Transverse colon (tissue), 4 donors: ENCODE measurements at regions not wholly inside any gene's neighbourhood (a gene's known extent, or its start where the extent isn't known, plus 50 kb on each side); places are given as distances from the start of the nearest gene placed in this dataset.

Experiments
- CTCF ChIP-seq, 5 experiments: fragments of 200-600 bp in 3 of 5; fragments of 450-650 bp in 2 of 5; sonication (generic) in 3 of 5; IDR thresholded peaks; 1 replicate in 2 of 5; 2 replicates in 3 of 5; pipeline ENCODE4 v1.5.1; 2016 to 2017; ENCODE audit warnings: antibody characterized with exemption in 5 of 5, inconsistent platforms in 3 of 5, mild to moderate bottlenecking in 2 of 5, moderate library complexity in 1 of 5
- EP300 ChIP-seq: sonication (generic); formaldehyde crosslinking; IDR thresholded peaks from one replicate; pipeline ENCODE4 v1.6.1; 2017; ENCODE audit warnings: antibody characterized with exemption, low read depth
- POLR2A ChIP-seq: fragments of 450-650 bp; IDR thresholded peaks from one replicate; pipeline ENCODE4 v1.6.1; 2016; ENCODE audit warnings: antibody characterized with exemption, mild to moderate bottlenecking, moderate library complexity
- POLR2AphosphoS5 ChIP-seq, 3 donors: sonication (generic); formaldehyde crosslinking; IDR thresholded peaks; one replicate each; pipeline ENCODE4 v1.6.1; 2016; ENCODE audit warnings: antibody characterized with exemption in 3 of 3

DNA sequence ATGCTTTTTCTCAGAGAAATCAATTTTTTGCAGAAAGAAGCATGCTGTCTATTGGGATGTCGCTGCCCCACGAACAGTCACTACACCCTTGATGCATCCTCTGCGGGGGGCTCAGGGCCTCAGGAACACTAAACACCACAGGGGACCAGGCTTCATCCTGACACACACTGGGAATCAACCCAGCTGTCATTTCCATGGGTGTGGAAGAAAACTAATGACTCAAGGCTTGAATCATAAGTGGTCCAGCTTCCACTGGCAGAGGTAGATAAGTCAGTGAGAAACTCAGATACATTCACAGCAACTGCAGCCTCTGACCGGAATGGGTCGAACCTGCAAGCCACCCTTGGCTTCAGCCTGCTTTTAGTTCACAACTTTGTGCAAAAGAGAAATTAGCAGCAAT is 81.3 kb upstream of the SPTLC3 start:
- TF ChIP-seq EP300 (no peak), POLR2A (no peak), POLR2AphosphoS5 (IDR thresholded peaks at IDR 0.05) (no peak), CTCF (IDR thresholded peaks at IDR 0.05) (no peak)
